ENCODE measurements at regions not wholly inside any gene's neighbourhood (a gene's known extent, or its start where the extent isn't known, plus 50 kb on each side); places are given as distances from the start of the nearest gene placed in this dataset.

DNA sequence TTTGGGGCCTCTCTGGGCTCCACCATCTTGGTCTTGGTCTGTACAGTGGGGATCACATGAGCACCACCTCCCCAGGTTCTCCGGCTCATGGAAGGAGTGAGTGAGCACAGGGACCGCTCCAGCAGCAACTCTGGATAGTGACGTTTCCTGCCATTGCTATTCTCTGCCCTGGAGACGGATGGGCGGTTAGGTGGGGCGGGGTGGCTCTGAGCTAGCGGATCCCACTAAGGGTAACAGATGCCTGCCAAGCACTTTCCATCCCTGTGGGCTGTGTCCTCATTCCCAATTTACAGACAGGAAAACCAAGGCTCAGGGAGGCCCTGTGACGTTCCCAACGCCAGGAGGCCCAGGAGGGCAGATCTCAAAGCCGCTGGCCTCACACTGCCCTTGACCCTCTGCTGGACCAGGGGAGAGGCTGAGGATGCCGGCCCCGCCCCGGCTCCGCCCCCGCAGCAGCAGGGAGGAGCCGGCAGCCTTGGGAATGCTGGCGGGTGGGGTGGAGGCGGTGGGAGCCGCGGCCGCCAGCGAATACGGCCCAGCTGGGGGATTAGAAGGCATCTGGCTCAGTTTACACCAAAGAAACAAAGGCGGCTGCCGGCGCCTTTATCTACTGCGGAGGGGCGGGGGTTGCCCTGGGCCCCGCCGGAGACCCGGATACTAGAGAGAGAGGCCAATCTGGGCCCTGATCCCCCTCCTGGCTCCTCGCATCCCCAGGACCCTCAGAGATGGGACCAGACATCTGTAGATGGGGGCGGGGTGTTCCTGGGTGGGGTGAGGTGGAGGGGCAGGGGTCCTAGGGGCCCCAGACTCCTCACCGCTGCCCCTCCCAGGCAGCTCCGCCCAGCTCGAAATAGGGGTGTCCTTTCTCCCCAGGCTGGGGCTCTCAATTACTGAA lies 122.3 kb upstream of the CIBAR2 start (continued):
- peak; percentile 72 for TF ChIP-seq MAX (IDR thresholded peaks at IDR 0.05)
- TF ChIP-seq ZNF121 (CRISPR knock-in tag; IDR thresholded peaks at IDR 0.05), result peak; percentile 76
- TF ChIP-seq, protein P1, sequence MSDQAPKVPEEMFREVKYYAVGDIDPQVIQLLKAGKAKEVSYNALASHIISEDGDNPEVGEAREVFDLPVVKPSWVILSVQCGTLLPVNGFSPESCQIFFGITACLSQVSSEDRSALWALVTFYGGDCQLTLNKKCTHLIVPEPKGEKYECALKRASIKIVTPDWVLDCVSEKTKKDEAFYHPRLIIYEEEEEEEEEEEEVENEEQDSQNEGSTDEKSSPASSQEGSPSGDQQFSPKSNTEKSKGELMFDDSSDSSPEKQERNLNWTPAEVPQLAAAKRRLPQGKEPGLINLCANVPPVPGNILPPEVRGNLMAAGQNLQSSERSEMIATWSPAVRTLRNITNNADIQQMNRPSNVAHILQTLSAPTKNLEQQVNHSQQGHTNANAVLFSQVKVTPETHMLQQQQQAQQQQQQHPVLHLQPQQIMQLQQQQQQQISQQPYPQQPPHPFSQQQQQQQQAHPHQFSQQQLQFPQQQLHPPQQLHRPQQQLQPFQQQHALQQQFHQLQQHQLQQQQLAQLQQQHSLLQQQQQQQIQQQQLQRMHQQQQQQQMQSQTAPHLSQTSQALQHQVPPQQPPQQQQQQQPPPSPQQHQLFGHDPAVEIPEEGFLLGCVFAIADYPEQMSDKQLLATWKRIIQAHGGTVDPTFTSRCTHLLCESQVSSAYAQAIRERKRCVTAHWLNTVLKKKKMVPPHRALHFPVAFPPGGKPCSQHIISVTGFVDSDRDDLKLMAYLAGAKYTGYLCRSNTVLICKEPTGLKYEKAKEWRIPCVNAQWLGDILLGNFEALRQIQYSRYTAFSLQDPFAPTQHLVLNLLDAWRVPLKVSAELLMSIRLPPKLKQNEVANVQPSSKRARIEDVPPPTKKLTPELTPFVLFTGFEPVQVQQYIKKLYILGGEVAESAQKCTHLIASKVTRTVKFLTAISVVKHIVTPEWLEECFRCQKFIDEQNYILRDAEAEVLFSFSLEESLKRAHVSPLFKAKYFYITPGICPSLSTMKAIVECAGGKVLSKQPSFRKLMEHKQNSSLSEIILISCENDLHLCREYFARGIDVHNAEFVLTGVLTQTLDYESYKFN (CRISPR knock-in tag; conservative IDR thresholded peaks at IDR 0.05), result peak; percentile 88
- TF ChIP-seq ZBTB21 (CRISPR knock-in tag; IDR thresholded peaks at IDR 0.05), result 0 out of 2 replicates have a peak, but pooled peaks have one; percentile 33
- TF ChIP-seq TFDP2 (CRISPR knock-in tag; IDR thresholded peaks at IDR 0.05), result no peak
- peak; percentile 20; the same call in 1 of the 2 replicates for TF ChIP-seq ZNF891 (CRISPR knock-in tag; IDR thresholded peaks at IDR 0.05)
- TF ChIP-seq, protein P2, sequence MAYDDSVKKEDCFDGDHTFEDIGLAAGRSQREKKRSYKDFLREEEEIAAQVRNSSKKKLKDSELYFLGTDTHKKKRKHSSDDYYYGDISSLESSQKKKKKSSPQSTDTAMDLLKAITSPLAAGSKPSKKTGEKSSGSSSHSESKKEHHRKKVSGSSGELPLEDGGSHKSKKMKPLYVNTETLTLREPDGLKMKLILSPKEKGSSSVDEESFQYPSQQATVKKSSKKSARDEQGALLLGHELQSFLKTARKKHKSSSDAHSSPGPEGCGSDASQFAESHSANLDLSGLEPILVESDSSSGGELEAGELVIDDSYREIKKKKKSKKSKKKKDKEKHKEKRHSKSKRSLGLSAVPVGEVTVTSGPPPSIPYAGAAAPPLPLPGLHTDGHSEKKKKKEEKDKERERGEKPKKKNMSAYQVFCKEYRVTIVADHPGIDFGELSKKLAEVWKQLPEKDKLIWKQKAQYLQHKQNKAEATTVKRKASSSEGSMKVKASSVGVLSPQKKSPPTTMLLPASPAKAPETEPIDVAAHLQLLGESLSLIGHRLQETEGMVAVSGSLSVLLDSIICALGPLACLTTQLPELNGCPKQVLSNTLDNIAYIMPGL (CRISPR knock-in tag; IDR thresholded peaks at IDR 0.05; ENCODE audit: borderline replicate concordance in 1 of 2, low read depth in 1 of 2), result 0 out of 4 replicates have a peak, but pooled peaks of 1 of the 2 experiments have one; percentile 44
- TF ChIP-seq ZNF414 (CRISPR knock-in tag; IDR thresholded peaks at IDR 0.05), result peak; percentile 42; the same call in 1 of the 2 replicates
- TF ChIP-seq ZFP90 (CRISPR knock-in tag; IDR thresholded peaks at IDR 0.05; ENCODE audit: borderline replicate concordance), result no peak
- TF ChIP-seq NCOA2 (CRISPR knock-in tag; IDR thresholded peaks at IDR 0.05), result peak; percentile 60
- no peak for TF ChIP-seq NONO (IDR thresholded peaks at IDR 0.05)
- TF ChIP-seq NONO (CRISPR knock-in tag; conservative IDR thresholded peaks at IDR 0.05), result peak; percentile 71
- TF ChIP-seq ZNF569 (CRISPR knock-in tag; IDR thresholded peaks at IDR 0.05; ENCODE audit: borderline replicate concordance), result no peak
- peak; percentile 77; the same call in 1 of the 2 replicates for TF ChIP-seq TARDBP (CRISPR knock-in tag; IDR thresholded peaks at IDR 0.05)
- TF ChIP-seq ARNTL (CRISPR knock-in tag; IDR thresholded peaks at IDR 0.05), result peak; percentile 78
- no peak for TF ChIP-seq CCDC6 (CRISPR knock-in tag; IDR thresholded peaks at IDR 0.05)
- TF ChIP-seq, protein P3, sequence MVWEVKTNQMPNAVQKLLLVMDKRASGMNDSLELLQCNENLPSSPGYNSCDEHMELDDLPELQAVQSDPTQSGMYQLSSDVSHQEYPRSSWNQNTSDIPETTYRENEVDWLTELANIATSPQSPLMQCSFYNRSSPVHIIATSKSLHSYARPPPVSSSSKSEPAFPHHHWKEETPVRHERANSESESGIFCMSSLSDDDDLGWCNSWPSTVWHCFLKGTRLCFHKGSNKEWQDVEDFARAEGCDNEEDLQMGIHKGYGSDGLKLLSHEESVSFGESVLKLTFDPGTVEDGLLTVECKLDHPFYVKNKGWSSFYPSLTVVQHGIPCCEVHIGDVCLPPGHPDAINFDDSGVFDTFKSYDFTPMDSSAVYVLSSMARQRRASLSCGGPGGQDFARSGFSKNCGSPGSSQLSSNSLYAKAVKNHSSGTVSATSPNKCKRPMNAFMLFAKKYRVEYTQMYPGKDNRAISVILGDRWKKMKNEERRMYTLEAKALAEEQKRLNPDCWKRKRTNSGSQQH (CRISPR knock-in tag; IDR thresholded peaks at IDR 0.05; ENCODE audit: low read depth), result no peak
- TF ChIP-seq IRF2 (CRISPR knock-in tag; IDR thresholded peaks at IDR 0.05), result peak; percentile 38; the same call in 1 of the 2 replicates
- TF ChIP-seq RXRB (CRISPR knock-in tag; IDR thresholded peaks at IDR 0.05; ENCODE audit: borderline replicate concordance), result peak; percentile 94
- peak; percentile 77 for TF ChIP-seq GATAD2A (CRISPR knock-in tag; IDR thresholded peaks at IDR 0.05)
